ENCODE measurements at regions not wholly inside any gene's neighbourhood (a gene's known extent, or its start where the extent isn't known, plus 50 kb on each side); places are given as distances from the start of the nearest gene placed in this dataset.
"Not testable (repeated sequence)": the region's sequence is repeated elsewhere in the genome, so short reads cannot be mapped to it uniquely, and the experiment has no call there.

GRCh38 chr4:26175006-26175786 lies 145.6 kb upstream of the RBPJ start:
- peak; percentile 47 for DNase-seq (ENCODE audit: low spot score)

DNA sequence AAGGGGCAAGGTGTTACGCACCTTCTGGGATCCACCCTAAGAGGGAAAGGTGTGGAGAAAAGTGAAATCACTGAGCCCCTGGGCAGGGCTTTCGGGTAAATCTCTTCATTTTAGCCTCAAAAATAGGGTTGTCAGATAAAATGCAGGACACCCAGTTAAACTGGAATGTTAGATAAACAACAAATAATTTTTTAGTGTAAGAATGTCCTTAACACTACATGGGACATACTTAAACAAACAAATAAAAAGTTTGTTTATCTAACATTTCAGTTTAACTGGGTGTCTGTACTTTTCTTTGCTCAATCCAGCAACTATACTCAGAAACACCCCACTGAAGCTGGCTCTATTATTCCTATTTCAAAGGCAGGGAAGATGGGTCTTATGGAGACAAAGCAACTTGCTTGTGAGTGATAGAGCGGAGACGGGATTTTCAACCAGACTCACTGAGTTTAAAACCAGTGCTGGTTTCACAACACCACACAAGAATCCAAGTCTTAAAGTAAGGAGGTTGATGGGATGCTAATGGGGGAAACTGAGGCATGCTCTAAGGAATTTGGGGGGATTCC lies 144.8 kb upstream of the RBPJ start:
- DNase-seq (ENCODE audit: low spot score) = no peak

GRCh38 chr4:26176598-26177149 lies 144.1 kb upstream of the RBPJ start:
- peak; percentile 61 for DNase-seq (ENCODE audit: low spot score)

DNA sequence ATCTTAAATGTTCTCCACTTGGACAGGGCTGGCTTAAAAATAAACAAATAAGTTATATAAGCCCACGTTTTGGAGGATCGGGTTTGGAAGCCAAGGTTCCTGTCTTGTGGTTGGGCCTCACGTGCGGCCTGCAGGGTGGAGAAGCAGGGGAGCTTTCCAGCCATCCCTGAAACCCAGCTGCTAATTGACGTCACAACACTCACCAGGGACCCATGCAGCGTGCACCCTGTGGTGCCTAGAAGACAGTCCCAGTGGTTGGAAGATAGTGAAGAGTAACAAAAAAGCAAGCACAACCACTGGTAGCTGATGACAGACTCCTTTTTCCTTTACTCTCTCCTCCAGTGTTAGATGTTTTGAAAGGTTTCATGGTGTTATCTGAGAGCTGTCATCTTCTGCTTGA lies 142.0 kb upstream of the RBPJ start:
- DNase-seq (ENCODE audit: low spot score) = no peak

- DNase-seq (ENCODE audit: low spot score) = no peak
These were observed 141.5 kb upstream of the RBPJ start for GRCh38 chr4:26179316-26179760.

DNA sequence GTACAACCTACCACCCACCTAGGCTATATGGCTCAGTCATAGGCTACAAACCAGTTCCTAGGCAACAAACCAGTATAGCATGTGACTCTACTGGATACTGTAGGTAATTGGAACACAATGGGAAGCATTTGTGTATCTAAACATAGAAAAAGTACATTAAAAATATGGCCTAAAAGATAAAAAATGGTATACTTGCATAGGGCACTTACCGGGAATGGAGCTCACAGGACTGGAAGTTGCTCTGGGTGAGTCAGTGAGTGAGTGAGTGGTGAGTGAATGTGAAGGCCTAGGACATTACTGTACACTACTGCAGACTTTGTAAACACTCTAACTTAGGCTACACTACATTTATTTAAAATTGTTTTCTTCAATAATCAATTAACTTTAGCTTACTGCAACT lies 139.2 kb upstream of the RBPJ start:
- DNase-seq (ENCODE audit: low spot score) = no peak

DNA sequence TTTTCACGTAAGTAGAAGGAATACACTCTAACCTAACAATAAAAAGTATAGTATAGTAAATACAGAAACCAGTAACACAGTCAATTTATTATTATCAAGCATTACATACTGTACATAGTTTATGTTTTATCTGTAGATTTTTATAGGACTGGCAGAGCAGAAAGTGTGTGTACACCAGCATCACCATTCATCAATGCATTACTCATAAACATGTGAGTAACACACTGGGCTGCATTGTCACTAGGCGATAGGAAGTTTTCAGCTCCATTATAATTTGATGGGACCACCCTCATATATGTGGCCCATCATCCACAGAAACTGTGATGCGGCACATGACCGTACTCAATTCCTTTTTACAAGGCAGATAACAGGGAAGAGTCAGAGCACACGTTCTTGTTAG lies 137.8 kb upstream of the RBPJ start:
- no peak for DNase-seq (ENCODE audit: low spot score)

- no peak for DNase-seq (ENCODE audit: low spot score)
These were observed 135.4 kb upstream of the RBPJ start for GRCh38 chr4:26185436-26185835.

DNA sequence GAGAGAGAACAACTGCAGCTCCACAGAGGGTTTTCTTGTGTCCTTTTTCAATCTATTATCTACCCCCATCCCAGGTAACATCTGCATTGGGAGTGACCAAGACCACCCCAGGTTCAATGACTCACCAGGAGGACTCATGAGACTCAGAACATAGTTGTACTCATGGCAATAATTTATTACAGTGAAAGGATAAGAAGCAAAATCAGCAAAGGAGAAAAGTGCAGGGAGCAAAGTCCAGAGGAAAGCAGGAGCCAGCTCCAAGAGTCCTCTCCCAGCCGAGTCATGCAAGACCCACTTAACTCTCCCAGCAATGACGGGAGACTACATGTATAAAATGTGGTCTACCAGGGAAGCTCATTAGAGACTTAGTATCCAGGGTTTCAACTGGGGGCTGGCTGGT lies 129.5 kb upstream of the RBPJ start:
- no peak for DNase-seq (ENCODE audit: low spot score)

- no peak for DNase-seq (ENCODE audit: low spot score)
These were observed 127.6 kb upstream of the RBPJ start for GRCh38 chr4:26192899-26193869.

- DNase-seq (ENCODE audit: low spot score) = no peak
These were observed 126.0 kb upstream of the RBPJ start for GRCh38 chr4:26194764-26195163.

- no peak for DNase-seq (ENCODE audit: low spot score)
These were observed 124.2 kb upstream of the RBPJ start for GRCh38 chr4:26196567-26196966.

- no peak for DNase-seq (ENCODE audit: low spot score)
These were observed 123.6 kb upstream of the RBPJ start for GRCh38 chr4:26197018-26197779.

GRCh38 chr4:26198931-26199330 lies 121.9 kb upstream of the RBPJ start:
- not testable (repeated sequence) for DNase-seq (ENCODE audit: low spot score)

DNA sequence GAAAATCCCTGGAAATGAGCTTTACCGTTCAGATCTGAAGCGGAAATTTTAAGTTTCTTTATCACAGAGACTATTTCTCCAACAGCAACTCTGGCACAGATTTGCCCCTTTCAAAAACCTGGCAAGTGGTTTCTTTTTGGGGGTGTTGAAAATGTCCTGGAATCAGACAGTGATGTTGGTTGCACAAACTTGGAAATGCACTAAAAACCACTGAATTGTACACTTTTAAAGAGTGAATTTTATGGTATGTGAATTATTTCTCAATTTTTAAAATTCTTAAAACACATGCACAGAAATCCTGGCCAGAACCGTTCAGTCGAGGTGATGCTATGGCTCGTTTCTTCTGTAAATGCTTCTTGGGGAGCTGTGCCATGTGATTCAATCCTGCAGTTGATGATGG lies 121.2 kb upstream of the RBPJ start:
- DNase-seq (ENCODE audit: low spot score) = no peak

DNA sequence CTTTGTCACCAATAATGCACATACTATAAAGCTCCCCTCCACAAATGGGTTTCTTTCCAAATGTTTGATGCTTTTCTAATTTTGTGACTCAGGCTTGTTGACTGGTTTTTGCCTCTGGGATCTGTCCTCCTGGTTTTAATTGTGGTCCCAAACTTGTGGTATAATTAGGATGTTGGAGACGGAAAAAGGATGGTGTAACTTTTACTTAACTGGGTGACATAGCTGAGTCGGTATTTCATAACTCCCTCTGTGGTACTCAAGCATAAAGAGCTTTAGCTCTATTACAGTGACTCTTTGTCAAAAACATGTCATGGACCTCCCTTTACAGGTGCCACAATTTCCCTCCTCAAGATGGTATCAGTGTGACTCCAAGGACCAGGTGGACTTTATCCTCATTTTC lies 119.7 kb upstream of the RBPJ start:
- no peak for DNase-seq (ENCODE audit: low spot score)

DNA sequence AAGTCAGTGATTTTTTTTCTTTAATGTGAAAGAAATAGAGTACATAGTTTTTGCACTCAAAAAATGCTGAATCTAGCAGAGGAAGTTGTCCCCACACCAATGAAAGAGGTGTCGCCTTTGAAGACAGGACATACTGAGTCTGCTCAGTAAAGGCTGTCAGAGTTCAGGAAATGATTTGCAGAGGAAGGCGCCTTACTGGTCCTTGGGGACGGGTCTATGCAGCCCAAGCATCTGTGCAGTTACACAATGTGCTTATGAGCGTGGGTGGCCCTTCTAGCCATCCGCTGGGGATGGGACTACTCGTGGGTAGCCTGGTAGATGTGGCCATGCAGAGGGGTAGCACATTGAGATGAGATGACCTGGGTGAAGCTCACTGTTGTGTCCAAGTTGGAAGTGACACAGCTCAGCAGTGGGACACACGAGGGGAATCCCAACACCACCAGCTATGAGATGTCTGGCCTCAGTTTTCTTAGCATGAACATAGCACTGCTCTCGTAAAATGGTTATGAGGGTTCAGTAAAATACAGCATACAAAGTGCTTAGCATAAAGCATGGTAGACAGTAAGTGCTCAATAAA lies 116.5 kb upstream of the RBPJ start:
- DNase-seq (ENCODE audit: low spot score) = no peak

GRCh38 chr4:26204911-26205370 lies 115.9 kb upstream of the RBPJ start:
- no peak for DNase-seq (ENCODE audit: low spot score)

DNA sequence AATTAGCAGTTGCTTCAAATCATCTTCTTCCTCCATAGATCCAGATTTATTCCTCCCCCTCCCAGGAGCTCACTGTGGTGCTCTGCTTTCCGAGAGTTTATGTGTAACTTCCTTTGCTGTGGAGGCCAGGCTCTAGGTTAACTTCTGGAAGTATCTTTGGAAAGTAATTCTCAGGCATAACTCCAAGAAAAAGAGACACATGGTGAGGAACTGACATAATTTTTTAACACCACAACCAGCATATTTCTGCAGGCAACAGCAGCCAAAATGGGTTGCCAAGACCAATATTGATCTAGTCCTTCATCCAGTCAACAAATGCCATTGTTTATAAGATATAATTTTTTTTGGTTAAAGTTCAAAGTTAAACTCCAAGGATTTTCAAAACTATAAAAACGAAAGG lies 114.5 kb upstream of the RBPJ start:
- DNase-seq (ENCODE audit: low spot score) = no peak

GRCh38 chr4:26206999-26207398 lies 113.8 kb upstream of the RBPJ start:
- no peak for DNase-seq (ENCODE audit: low spot score)

DNA sequence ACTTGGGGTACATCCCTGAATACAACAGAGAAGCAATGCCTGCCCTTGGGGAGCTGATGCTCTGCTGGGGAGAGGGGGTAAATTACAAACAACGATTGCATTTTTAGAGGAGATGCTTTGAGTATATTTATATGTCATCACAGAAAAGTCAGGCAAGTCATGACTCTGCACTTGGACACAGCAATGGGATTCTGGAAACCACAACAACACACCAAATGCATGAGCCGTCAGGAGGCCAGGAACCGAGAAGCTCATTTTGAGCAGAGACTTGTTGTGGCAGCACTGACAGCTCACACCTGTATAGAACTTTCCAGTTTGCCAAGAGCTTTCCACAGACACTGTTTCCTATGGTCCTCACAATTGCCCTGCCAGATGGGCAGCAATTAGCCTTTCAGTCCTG lies 113.2 kb upstream of the RBPJ start:
- DNase-seq (ENCODE audit: low spot score) = no peak
